HG03064 (cell line): ENCODE measurements at regions not wholly inside any gene's neighbourhood (a gene's known extent, or its start where the extent isn't known, plus 50 kb on each side); places are given as distances from the start of the nearest gene placed in this dataset.

Experiments used
- ATAC-seq: cut with Tn5 transposase; IDR thresholded peaks from one replicate; pipeline ENCODE4 v1.9.1; 2021; ENCODE audit warnings: low read depth; ENCODE audit not compliant: unreplicated experiment

DNA sequence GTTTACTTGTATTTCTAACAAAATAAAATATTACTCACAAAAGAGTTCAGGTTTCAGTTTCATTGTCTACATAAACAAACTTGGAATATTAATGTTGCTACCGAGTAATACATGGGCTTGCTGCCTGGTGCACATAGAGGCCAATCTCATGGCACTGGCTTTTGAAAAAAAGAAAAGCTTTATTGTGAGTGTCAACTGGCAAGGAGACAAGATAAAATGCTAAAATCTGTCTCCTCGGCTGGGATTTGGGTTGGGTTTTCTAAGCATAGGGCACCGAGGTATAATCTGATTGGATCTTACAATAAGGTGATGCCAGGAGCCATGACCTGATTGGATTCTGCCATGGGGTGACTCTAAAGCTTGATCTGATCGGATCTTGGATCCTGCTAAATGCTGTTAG is 1519.9 kb upstream of the MIR17HG start:
- ATAC-seq, result no peak

DNA sequence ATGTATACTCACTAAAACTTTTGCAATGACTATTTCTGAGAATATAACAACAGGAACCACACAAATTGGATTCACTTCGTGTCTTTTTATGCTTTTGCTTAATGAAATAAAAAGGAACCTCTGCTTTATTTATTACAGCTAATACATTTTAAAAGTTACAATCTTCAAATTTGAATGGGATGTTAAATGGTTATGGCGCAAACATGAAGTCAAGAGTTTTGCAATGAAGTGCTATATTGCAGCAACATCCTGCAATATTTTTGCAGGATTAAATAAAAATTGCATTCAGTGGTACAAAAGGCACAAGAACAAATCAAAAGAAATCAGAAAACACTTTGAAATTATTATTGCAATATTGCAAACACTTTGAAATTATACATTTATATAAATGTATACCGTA is 1519.0 kb upstream of the MIR17HG start:
- ATAC-seq, result no peak

DNA sequence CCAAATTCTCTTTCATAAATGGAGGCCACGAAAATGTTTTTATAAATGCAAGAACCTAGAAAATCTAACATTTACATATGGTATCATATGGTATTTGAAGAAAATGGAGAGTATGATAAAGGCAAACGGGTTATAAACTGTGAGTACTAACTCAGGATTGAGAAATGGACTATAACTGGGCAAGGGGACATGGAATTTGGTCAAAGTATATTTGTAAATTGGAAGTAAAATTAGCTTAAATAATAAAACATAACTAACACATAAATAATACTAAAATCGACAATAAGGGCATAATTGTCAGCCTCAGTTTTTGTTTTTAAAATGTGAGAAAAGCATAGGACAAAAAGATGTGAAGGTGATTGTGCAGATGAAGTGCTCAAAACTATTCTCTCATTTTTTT is 1516.3 kb upstream of the MIR17HG start:
- no peak for ATAC-seq

DNA sequence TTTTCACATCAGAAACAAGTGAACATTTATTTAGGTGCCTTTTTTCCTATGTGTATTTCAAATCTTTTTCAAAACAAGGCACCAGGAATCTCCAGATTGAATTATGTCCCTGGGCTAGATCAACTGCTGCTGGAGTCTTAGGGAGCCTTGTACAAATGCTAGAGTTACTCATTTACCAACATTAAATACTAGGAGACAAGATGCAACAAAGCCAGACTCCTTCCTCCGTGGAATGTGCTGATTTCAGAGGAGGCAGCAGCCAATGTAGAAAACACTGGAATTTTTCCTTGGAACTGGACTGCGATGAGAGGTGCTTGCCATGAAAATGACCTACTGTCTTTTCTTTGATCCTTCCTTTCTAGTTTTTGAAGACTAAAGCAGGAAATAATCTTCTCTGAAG is 1514.7 kb upstream of the MIR17HG start:
- no peak for ATAC-seq

DNA sequence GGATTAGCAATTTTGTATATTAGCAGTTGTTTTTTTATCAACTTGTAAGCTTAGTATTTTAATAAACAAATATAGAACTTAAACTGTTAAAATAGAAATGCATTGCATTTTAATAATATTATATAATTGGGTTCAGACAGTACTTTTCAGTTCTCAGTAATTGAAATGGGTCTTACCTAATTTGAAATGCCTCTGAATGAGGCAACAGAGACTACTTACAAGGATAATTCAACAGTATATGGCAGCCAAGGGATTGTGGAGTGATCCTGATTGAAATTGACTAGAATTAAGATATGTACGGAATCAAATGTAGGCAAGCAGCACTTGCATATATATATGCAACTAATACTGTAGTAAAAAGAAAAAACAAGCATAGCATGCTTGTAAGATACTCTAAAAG is 1503.9 kb upstream of the MIR17HG start:
- no peak for ATAC-seq

DNA sequence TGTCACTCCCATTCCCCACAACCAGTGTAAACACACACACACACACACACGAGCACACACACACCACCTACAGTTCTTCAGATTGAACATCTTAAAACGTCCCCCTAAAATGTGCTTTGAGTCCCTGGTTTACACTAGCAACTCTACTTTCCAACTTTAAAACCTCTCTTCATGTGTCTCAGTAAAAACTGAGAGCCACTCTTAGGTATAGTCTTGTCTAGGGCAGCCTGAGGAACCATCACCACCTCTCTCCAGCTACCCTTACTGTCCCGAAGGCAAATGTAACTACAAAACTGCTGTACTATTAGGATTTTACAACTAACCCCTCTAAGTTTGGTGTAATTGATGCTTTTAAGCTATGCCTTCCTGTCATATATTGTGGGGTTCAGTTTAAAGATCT is 1501.6 kb upstream of the MIR17HG start:
- no peak for ATAC-seq

DNA sequence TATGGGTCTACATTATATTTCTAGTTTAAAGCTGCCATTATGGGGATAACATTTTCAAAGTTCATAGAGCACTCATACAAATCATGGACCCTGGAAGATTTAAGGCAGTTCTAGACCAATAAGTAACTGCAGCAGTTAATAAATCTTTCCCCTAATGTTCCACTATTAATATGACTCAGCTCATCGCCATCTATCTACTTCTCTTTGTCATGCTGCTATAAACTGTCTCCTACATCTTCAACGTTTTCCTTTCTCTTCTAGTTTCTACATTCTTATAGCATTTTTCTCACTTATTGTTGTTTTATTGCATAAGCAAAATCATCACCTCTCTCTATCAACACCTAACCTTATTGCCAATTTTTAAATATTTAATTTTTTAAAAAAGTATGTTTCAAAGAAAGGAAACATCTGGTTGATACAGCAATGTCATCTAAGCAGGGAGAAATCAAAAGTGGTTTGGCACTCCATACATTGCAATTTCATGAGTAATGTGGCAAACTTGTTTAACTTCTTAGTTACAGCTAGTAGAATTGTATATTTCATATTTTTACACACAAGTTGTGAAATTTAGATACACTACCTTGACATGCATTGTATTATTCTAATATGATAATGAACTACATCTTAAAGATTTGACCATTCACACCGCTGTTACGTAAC is 1500.4 kb upstream of the MIR17HG start:
- ATAC-seq, result no peak

DNA sequence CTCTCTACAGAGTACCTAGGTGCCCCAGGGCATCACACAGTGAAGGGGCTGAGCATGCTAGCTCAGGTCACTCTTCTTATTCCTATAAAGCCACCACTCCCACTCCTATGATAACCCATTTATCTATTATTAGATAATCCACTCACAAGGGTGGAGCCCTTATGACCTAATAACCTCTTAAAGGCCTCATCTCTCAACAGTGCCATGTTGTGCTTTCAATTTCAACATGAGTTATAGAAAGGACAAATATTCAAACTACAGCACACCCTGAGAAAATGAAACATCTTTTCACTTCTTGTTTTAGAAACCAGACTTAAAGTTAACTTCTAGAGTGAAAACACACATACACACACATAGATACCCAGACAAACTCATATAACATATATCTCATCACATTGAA is 1494.9 kb upstream of the MIR17HG start:
- ATAC-seq, result peak; percentile 92

DNA sequence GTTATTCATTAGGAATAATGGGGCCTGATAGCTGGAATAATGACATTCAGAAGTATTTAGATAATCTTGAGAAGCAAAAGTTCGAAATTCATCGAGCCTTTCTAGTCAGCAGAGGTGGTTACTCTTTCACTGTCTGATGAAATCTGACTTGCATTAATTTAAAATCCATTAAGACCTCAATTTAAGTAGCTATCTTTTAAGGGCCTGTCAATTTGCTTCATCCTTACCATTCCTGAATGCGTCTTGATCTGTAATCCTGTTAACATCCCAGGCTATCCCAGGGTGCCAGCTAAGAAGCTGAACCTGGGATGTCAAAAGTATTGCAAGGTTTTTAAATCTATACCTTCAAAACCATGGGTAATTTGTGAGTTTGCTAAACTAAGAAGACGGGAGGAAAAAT is 1491.0 kb upstream of the MIR17HG start:
- no peak for ATAC-seq

DNA sequence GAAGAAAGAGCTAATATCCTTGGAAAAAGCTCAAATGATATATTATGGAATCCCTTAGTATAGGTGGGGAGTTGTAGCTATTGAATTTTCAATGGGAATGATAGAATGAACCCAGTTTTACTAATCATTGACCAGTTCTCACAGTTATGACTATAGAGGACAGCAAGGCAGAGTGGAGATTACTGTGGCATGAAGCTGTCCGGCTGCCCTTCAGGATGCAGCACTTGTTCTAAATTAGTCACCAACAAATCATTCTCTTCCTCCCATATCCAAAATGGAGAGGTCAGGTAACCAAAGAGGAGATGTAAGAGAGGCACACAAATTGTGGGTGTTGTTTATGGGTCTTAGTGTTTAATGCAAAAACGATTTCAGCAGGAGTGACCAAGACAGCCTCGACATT is 1490.0 kb upstream of the MIR17HG start:
- ATAC-seq, result no peak

DNA sequence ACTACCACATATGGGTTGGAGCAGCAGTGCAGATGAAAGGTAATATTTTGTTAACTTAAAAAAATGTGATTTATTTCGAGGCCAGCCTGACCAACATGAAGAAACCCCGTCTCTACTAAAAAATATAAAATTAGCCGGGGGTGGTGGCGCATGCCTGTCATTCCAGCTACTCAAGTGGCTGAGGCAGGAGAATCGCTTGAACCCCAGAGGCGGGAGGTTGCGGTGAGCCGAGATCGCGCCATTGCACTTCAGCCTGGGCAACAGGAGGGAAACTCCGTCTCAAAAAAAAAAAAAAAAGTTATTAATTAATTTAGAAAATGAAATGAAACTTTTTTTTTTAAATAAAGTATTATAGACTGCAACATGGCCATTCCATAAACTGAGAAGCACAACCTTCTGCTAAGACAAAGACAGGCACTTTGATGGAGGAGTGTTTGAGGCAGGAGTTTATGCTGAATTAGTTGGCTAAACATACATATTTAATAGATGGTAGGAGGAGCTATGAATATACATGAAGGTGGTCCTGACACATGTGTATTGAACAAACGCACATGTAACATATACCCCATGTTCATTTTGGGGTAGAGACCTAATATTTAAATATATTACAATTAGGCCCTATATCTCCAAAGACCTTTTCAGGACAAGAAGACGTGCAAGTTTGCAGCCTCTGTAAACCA is 1485.3 kb upstream of the MIR17HG start:
- no peak for ATAC-seq

DNA sequence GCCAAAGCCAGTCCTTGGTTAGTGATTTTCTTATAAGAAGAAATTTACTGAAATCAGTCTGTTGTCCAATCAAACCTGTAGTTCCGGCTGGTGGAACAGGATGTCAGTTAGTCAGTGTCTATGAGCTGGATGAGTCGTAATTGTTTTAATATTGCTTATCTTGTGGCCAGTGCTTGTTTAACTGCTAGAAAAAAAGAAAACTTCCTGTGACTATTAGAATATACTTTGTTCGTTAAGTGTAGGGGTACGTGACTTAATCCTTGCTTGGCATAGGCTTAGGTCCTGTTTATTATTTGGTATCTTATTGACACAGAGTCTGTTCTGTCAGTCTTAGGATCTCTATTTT is 1484.8 kb upstream of the MIR17HG start:
- ATAC-seq, result no peak

DNA sequence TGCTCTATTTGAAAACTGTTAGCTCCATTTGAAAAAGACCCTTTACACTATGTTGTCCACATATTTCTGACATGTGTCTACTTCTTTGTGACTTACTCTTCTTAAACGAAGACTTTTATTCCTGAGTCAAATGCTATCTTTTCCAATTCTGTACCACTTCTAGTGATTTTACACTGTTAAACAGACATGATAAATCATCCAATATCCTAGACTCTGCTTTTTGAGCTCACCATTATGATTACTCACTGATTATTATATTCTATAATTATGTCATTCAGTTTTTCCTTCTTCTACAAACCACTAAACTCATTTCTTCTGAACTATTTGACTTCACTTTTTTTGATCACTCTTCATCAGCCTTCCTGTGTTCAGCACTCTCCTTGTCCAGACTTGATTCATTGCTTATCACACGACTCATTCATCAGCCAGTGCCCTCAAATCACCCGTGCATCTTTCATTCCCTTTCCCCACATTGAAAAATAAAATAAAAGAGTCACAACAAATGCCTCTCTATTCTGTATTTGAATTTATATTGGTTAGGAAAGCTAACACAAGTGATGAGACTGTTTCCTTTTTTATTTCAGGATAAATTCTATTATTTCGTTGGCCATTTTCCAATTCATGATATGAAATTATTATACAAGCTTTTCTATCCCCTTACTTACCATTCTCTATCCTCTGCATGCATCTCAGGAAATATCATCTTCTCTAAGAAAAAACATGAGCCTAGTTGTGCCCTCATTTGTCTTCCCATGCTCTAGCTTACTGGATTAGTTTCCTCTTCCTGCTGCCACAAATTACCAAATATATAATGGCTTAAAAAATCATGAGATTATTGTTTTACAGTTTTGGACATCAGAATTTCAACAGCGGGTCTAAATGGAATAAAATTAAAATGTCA is 1482.1 kb upstream of the MIR17HG start:
- no peak for ATAC-seq

DNA sequence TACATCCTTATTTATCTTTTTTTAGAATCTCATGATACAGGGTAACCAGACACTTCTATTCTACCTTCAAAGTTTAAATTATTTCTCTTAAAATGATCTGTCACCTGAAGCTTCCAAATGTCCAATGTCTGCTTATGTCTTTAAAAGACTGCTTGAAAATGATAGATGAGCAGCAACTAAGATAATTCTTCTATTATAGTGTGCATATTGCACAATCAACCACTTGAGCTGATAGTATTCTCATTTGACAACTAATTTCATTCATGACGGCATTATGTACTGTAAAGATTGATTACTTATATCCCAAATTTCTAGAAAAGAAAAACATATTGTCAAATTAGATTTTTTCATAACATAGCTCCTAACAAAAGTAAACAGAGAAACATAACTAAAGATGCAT is 1478.2 kb upstream of the MIR17HG start:
- ATAC-seq, result no peak

DNA sequence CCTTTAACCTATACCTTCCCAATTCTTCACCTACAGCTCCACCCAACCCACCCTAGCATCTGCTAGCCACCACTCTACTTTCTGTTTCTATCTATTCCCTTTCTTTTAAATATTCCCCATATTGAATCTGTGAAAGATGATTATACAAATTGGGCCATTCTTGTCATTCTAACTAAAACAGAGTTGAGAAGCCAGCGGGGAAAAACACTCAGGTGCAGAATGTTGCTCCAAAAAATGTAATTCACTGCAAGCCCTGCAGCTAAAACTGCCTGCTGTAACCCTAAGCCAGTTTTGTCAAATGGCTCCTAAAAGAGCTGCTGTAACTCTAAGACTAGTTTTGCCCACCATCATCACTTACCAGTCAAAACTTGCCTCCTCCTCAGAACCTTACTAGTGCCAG is 1468.6 kb upstream of the MIR17HG start:
- ATAC-seq, result no peak

DNA sequence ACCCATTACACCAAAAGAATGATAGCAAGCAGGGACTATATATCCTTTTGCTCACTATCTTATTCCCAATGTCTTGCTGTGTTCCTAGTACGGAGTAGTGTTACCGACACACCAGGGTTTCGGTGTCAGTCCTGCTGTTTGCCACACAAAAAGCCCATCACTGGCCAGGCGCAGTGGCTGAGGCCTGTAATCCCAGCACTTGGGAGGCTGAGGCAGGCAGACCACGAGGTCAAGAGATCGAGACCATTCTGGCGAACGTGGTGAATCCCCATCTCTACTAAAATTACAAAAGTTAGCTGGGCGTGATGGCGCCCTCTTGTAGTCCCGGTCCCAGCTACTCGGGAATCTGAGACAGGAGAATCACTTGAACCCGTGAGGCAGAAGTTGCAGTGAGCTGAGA is 1467.3 kb upstream of the MIR17HG start:
- ATAC-seq, result no peak

DNA sequence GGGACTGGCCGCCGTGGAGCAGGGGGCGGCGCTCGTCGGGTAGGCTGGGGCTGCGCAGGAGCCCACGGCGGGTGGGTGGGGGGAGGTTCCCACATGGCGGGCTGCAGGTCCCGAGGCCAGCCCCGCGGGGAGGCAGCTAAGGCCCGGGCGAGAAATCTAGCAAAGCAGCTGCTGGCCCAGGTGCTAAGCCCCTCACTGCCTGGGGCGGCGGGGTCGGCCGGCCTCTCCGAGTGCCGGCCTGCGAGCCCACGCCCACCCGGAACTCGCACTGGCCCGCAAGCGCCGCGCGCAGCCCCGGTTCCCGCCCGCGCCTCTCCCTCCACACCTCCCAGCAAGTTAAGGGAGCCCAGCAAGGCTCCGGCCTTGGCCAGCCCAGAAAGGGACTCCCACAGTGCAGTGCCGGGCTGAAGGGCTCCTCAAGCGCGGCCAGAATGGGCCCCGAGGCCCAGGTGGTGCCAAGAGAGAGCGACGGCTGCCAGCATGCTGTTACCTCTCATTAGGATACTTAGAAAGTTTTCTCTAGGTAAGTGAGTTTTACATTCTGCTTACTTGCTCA is 1463.5 kb upstream of the MIR17HG start:
- no peak for ATAC-seq

DNA sequence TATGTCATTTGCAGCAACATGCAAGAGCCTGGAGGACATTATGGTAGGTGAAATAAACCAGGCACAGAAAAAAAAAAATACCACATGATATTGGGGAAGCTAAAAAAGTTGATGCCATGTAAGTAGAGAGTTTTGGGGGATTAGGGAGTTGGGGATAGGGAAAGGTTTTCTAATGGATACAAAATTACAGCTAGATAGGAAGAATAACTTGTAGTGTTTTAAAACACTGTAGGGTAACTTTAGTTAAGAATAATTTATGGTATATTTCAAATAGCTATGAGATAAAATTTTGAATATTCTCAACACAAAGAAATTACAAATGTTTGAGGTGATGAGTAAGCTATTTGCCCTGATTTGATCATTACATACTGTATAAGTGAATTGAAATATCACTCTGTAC is 1456.7 kb upstream of the MIR17HG start:
- ATAC-seq, result no peak

DNA sequence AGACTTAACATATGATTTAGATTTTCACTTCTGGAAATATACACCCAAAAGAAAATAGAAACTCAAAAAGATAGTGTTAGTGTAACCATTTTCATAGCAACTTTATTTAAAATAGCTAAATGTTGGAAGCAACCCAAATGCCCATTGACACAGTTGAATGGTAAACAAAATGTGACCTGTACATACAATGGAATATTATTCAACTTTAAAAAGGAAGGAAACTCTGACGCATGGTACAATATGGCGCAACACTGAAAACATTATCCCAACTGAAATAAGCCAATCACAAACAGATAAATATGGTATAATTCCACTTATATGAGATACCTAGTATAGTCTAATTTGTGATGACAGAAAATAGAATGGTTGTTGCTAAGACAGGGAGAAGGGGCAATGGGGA is 1456.1 kb upstream of the MIR17HG start:
- ATAC-seq, result no peak

DNA sequence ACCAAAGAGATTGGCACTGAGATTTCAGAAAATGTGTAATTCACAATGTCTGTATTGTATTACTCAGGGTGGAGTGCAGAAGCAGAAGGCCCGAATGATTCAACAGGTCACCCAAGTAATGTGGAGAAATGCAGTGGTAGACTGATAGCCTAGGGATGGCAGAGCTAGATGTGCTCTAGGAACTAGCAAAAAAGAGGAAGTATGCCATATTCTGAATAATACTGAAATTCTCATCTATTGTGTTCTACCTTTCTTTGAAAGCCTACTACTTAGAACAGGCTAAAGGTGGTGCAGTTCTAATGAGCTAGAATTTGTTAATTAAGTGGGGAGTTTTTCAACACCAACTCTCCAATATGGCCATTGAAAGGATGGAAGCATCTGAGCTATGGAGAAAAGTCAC is 1449.8 kb upstream of the MIR17HG start:
- no peak for ATAC-seq

DNA sequence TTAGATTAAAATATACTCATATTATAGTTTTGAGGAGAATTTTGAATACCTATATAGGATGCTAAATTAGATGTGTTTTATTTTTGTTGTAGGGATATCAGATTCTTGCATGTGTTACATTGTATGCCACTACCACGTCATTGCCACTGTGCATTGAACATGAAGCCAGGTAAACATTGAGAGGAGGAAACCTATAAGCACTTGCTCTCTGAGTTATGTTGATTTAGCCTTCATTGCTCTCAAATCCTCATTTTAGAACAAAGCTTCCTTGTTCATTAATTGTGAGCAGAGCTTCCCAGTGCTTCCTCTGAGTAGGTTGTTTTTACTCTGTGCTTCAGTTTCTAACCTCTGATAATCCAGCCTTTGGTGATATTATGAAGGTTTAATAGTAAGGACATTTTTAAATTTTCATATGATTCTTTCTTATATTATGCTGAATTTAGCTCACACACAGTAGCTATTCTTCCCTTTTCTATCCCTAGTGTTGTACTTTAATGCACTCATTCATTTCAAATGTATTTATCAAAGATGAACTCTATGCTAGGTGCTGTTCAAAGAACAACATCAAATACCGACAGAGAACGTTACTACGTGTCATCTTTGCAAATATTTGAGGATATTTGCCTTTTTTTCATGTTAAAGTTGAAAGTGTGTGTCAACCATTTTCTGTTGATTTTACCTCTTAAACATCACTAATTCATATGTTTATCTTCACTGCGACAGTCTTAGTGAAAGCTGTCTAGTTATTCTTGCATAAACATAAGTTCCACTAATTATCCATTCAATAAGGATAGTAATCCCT is 1448.0 kb upstream of the MIR17HG start:
- no peak for ATAC-seq
